GM18511 (cell line): ENCODE measurements at regions not wholly inside any gene's neighbourhood (a gene's known extent, or its start where the extent isn't known, plus 50 kb on each side); places are given as distances from the start of the nearest gene placed in this dataset.

Source experiments
- ATAC-seq: cut with Tn5 transposase; IDR thresholded peaks from one replicate; pipeline ENCODE4 v1.9.1; 2021; ENCODE audit warnings: mild to moderate bottlenecking, moderate library complexity; ENCODE audit not compliant: unreplicated experiment

GRCh38 chr9:81132796-81133195 is 556.6 kb downstream of the TLE1 start:
- ATAC-seq, result no peak

- no peak for ATAC-seq
Observed at GRCh38 chr9:81132318-81132717, 557.0 kb downstream of the TLE1 start.

- ATAC-seq, result no peak
Observed at GRCh38 chr9:81128701-81129100, 560.6 kb downstream of the TLE1 start.

GRCh38 chr9:81125446-81126092 is 563.8 kb downstream of the TLE1 start:
- ATAC-seq, result no peak

GRCh38 chr9:81123526-81123925 is 565.8 kb downstream of the TLE1 start:
- ATAC-seq, result no peak

GRCh38 chr9:81122749-81123148 is 566.6 kb downstream of the TLE1 start:
- no peak for ATAC-seq

- no peak for ATAC-seq
Observed at GRCh38 chr9:81119591-81119990, 569.8 kb downstream of the TLE1 start.

- no peak for ATAC-seq
Observed at GRCh38 chr9:81118416-81118815, 570.9 kb downstream of the TLE1 start.

- ATAC-seq, result no peak
Observed at GRCh38 chr9:81116340-81117137, 572.8 kb downstream of the TLE1 start.

- ATAC-seq, result peak; percentile 73
Observed at GRCh38 chr9:81113453-81114124, 575.8 kb downstream of the TLE1 start.

- no peak for ATAC-seq
Observed at GRCh38 chr9:81112627-81113452, 576.5 kb downstream of the TLE1 start.

- no peak for ATAC-seq
Observed at GRCh38 chr9:81108821-81109220, 580.5 kb downstream of the TLE1 start.

- no peak for ATAC-seq
Observed at GRCh38 chr9:81108391-81108790, 581.0 kb downstream of the TLE1 start.

GRCh38 chr9:81103597-81104471 is 585.5 kb downstream of the TLE1 start:
- ATAC-seq, result no peak

GRCh38 chr9:81097131-81097847 is 592.1 kb downstream of the TLE1 start:
- ATAC-seq, result no peak

- ATAC-seq, result no peak
Observed at GRCh38 chr9:81096625-81097024, 592.7 kb downstream of the TLE1 start.

GRCh38 chr9:81092057-81092456 is 597.3 kb downstream of the TLE1 start:
- ATAC-seq, result no peak

GRCh38 chr9:81088341-81088740 is 601.0 kb downstream of the TLE1 start:
- no peak for ATAC-seq

- ATAC-seq, result no peak
Observed at GRCh38 chr9:81086416-81086815, 602.9 kb downstream of the TLE1 start.
